Gastroesophageal sphincter (tissue), 4 donors: ENCODE measurements at regions not wholly inside any gene's neighbourhood (a gene's known extent, or its start where the extent isn't known, plus 50 kb on each side); places are given as distances from the start of the nearest gene placed in this dataset.
A peak's percentile ranks its signal among the peaks of the same experiment; 100 is the strongest.

ENCODE experiments used
- ATAC-seq: fragments of 150-250 bp; one replicate; pipeline ENCODE4 v1.9.1; 2016; ENCODE audit warnings: mild to moderate bottlenecking, moderate library complexity
- H3K27ac ChIP-seq, 4 donors: fragments of 200-600 bp; sonication (generic) in 3 of 4; 1 replicate in 3 of 4; 2 replicates in 1 of 4; pipeline ENCODE4 v1.5.1; 2016 to 2019
- H3K27me3 ChIP-seq: fragments of 200-600 bp; sonication (generic); one replicate; pipeline ENCODE4 v1.5.1; 2019
- H3K36me3 ChIP-seq, 2 donors: fragments of 200-600 bp; sonication (generic); one replicate each; pipeline ENCODE4 v1.5.1; 2019; ENCODE audit warnings: control low read depth in 1 of 2
- H3K4me1 ChIP-seq, 3 donors: fragments of 200-600 bp; sonication (generic); 1 replicate in 2 of 3; 2 replicates in 1 of 3; pipeline ENCODE4 v1.5.1; 2016 to 2019; ENCODE audit warnings: control low read depth in 2 of 3
- H3K4me3 ChIP-seq, 2 donors: fragments of 200-600 bp; sonication (generic); one replicate each; pipeline ENCODE4 v1.5.1; 2019; ENCODE audit warnings: mild to moderate bottlenecking in 1 of 2, moderate library complexity in 1 of 2
- H3K9me3 ChIP-seq, 3 donors: fragments of 200-600 bp; sonication (generic); one replicate each; pipeline ENCODE4 v1.5.1; 2017 to 2019; ENCODE audit warnings: control low read depth in 2 of 3
- EP300 ChIP-seq: sonication (generic); formaldehyde crosslinking; IDR thresholded peaks from one replicate; pipeline ENCODE4 v1.6.1; 2017; ENCODE audit warnings: antibody characterized with exemption, mild to moderate bottlenecking
- POLR2A ChIP-seq, 2 donors: fragments of 450-650 bp; IDR thresholded peaks; one replicate each; pipeline ENCODE4 v1.6.1; 2017; ENCODE audit warnings: antibody characterized with exemption in 2 of 2, mild to moderate bottlenecking in 2 of 2, moderate library complexity in 1 of 2
- POLR2AphosphoS5 ChIP-seq: sonication (generic); formaldehyde crosslinking; IDR thresholded peaks from one replicate; pipeline ENCODE4 v1.6.1; 2017; ENCODE audit warnings: antibody characterized with exemption
- WGBS, 2 donors: methylation state at CpG; one replicate each; pipeline ENCODE4 v1.1.5; 2018; ENCODE audit warnings: low coverage in 1 of 2; 5-methylcytosine and 5-hydroxymethylcytosine counted together
- TF ChIP-seq, protein P1 (sequence below), 4 experiments: fragments of 200-600 bp in 2 of 4; fragments of 450-650 bp in 2 of 4; sonication (generic) in 1 of 4; IDR thresholded peaks; one replicate each; pipeline ENCODE4 v1.5.1; 2017 to 2019; ENCODE audit warnings: antibody characterized with exemption in 4 of 4, mild to moderate bottlenecking in 2 of 4, moderate library complexity in 2 of 4

DNA sequence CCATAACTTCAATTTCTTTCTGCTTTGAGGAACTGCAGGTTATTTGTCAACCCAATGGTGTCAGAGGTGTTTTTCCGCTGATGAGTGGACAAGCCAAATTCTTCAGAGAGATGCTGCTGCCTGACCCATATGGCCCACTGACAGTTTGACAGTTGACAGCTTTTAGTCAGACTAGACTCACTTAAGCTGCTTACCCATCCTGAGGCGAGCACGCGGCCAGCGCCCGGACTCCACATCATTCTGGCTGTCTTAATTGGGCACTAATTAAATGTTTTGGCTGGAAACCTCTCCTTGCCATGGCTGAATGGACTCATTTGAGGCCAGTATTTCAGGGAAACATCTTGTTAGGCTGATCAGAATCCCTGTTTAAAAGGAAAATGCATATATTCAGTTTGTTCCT is 316.1 kb upstream of the FANCL start:
- Histone ChIP-seq H3K36me3 (no peaks in the 10 kb centered on the region), H3K27ac (no peak overlapping the region), H3K27me3 (no peaks in the 10 kb centered on the region), H3K9me3 (no peaks in the 10 kb centered on the region), H3K4me1 (no peaks in the 10 kb centered on the region), H3K4me3 (no peak overlapping the region)
- 86 to 93% methylated on average over 5 to 6 of the region's 6 CpGs for WGBS, 2 donors
- ATAC-seq: no peak
- no peak for TF ChIP-seq EP300
- TF ChIP-seq, protein P1, sequence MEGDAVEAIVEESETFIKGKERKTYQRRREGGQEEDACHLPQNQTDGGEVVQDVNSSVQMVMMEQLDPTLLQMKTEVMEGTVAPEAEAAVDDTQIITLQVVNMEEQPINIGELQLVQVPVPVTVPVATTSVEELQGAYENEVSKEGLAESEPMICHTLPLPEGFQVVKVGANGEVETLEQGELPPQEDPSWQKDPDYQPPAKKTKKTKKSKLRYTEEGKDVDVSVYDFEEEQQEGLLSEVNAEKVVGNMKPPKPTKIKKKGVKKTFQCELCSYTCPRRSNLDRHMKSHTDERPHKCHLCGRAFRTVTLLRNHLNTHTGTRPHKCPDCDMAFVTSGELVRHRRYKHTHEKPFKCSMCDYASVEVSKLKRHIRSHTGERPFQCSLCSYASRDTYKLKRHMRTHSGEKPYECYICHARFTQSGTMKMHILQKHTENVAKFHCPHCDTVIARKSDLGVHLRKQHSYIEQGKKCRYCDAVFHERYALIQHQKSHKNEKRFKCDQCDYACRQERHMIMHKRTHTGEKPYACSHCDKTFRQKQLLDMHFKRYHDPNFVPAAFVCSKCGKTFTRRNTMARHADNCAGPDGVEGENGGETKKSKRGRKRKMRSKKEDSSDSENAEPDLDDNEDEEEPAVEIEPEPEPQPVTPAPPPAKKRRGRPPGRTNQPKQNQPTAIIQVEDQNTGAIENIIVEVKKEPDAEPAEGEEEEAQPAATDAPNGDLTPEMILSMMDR (IDR thresholded peaks at IDR 0.05): no peak
- TF ChIP-seq POLR2A (IDR thresholded peaks at IDR 0.05): no peak
- no peak for TF ChIP-seq POLR2AphosphoS5

GRCh38 chr2:58553937-58554336 is 312.8 kb upstream of the FANCL start:
- H3K36me3 ChIP-seq: no peaks in the 10 kb centered on the region
- WGBS, 2 donors: 35% methylated on average over 2 of the region's 2 CpGs
- H3K9me3 ChIP-seq: no peaks in the 10 kb centered on the region
- no peak overlapping the region for H3K27ac ChIP-seq
- no peak for ATAC-seq
- no peaks in the 10 kb centered on the region for H3K4me1 ChIP-seq
- H3K27me3 ChIP-seq: no peaks in the 10 kb centered on the region
- no peak for TF ChIP-seq POLR2AphosphoS5
- TF ChIP-seq, protein P1 (IDR thresholded peaks at IDR 0.05): peak in 1 of 4 experiments; percentile 34
- H3K4me3 ChIP-seq: no peak overlapping the region

GRCh38 chr2:58553522-58553921 is 312.4 kb upstream of the FANCL start:
- Histone ChIP-seq H3K4me3 (no peak overlapping the region), H3K27me3 (no peaks in the 10 kb centered on the region), H3K27ac (no peak overlapping the region), H3K4me1 (no peaks in the 10 kb centered on the region), H3K36me3 (no peaks in the 10 kb centered on the region), H3K9me3 (no peaks in the 10 kb centered on the region)
- ATAC-seq: no peak
- TF ChIP-seq, protein P1 (IDR thresholded peaks at IDR 0.05): no peak
- TF ChIP-seq POLR2A (IDR thresholded peaks at IDR 0.05) (no peak), EP300 (no peak), POLR2AphosphoS5 (no peak)
- 67% methylated on average over 1 of the region's 1 CpG; no CpG with 5 or more reads in 1 of the 2 donors for WGBS, 2 donors

- ATAC-seq: no peak
- H3K36me3 ChIP-seq: no peaks in the 10 kb centered on the region
- no peaks in the 10 kb centered on the region for H3K27me3 ChIP-seq
- WGBS, 2 donors: 87 to 93% methylated on average over 3 of the region's 3 CpGs
- H3K9me3 ChIP-seq: no peaks in the 10 kb centered on the region
- no peaks in the 10 kb centered on the region for H3K4me1 ChIP-seq
- no peak overlapping the region for H3K27ac ChIP-seq
- TF ChIP-seq EP300: no peak
- TF ChIP-seq, protein P1 (IDR thresholded peaks at IDR 0.05): no peak
- TF ChIP-seq POLR2AphosphoS5: no peak
- no peak for TF ChIP-seq POLR2A (IDR thresholded peaks at IDR 0.05)
- H3K4me3 ChIP-seq: no peak overlapping the region
These were observed 304.5 kb upstream of the FANCL start for GRCh38 chr2:58545300-58546280.

- Histone ChIP-seq H3K4me3 (no peak overlapping the region), H3K4me1 (no peaks in the 10 kb centered on the region), H3K27me3 (no peaks in the 10 kb centered on the region), H3K36me3 (no peaks in the 10 kb centered on the region), H3K27ac (no peak overlapping the region), H3K9me3 (no peaks in the 10 kb centered on the region)
- ATAC-seq: no peak
- WGBS, 2 donors: 54 to 89% methylated on average over 3 of the region's 3 CpGs
- TF ChIP-seq POLR2A (IDR thresholded peaks at IDR 0.05) (no peak), EP300 (no peak), POLR2AphosphoS5 (no peak)
- TF ChIP-seq, protein P1 (IDR thresholded peaks at IDR 0.05): no peak
These were observed 302.3 kb upstream of the FANCL start for GRCh38 chr2:58543442-58543841.
